Tibial artery (tissue), 4 donors: ENCODE measurements at regions not wholly inside any gene's neighbourhood (a gene's known extent, or its start where the extent isn't known, plus 50 kb on each side); places are given as distances from the start of the nearest gene placed in this dataset.

Experiments used
- DNase-seq, 2 donors: peaks; one replicate each; pipeline ENCODE4 v3.0.0-alpha.2; 2019
- H3K27ac ChIP-seq, 2 donors: fragments of 200-600 bp; sonication (generic) in 1 of 2; 1 replicate in 1 of 2; 2 replicates in 1 of 2; pipeline ENCODE4 v1.5.1; 2018 to 2019; ENCODE audit warnings: mild to moderate bottlenecking in 1 of 2
- H3K27me3 ChIP-seq, 2 donors: fragments of 200-600 bp; sonication (generic) in 1 of 2; one replicate each; pipeline versions ENCODE4 v1.5.1 to v1.6.0; 2016 to 2019
- H3K36me3 ChIP-seq, 3 donors: fragments of 200-600 bp; sonication (generic) in 2 of 3; one replicate each; pipeline ENCODE4 v1.5.1; 2016 to 2019; ENCODE audit warnings: mild to moderate bottlenecking in 2 of 3
- H3K4me1 ChIP-seq, 4 donors: fragments of 200-600 bp; sonication (generic) in 2 of 4; 1 replicate in 3 of 4; 2 replicates in 1 of 4; pipeline ENCODE4 v1.5.1; 2016 to 2019
- H3K4me3 ChIP-seq, 2 donors: fragments of 200-600 bp; sonication (generic) in 1 of 2; 1 replicate in 1 of 2; 2 replicates in 1 of 2; pipeline ENCODE4 v1.5.1; 2018 to 2019; ENCODE audit warnings: mild to moderate bottlenecking in 2 of 2
- H3K9me3 ChIP-seq, 3 donors: fragments of 200-600 bp; sonication (generic) in 1 of 3; one replicate each; pipeline ENCODE4 v1.5.1; 2016 to 2019
- CTCF ChIP-seq, 2 experiments: fragments of 200-600 bp in 1 of 2; fragments of 450-650 bp in 1 of 2; IDR thresholded peaks; one replicate each; pipeline ENCODE4 v1.5.1; 2017 to 2019; ENCODE audit warnings: antibody characterized with exemption in 2 of 2, mild to moderate bottlenecking in 1 of 2, moderate library complexity in 1 of 2
- intact Hi-C: fragments of 100-400 bp; cut with DNase I; formaldehyde crosslinking; loops from one replicate; pipeline ENCODE4 v1.15.0; 2023; ENCODE audit warnings: low total_unique reads

GRCh38 chr13:63972328-63972727 is 2556.7 kb upstream of the PCDH20 start:
- Histone ChIP-seq H3K27ac (no peak overlapping the region), H3K4me1 (no peaks in the 10 kb centered on the region), H3K9me3 (no peaks in the 10 kb centered on the region), H3K27me3 (no peaks in the 10 kb centered on the region), H3K4me3 (no peak overlapping the region), H3K36me3 (no peaks in the 10 kb centered on the region)
- no peak for TF ChIP-seq CTCF (IDR thresholded peaks at IDR 0.05)
- DNase-seq, result no peak
- intact Hi-C loops, result no loop called here

- Histone ChIP-seq H3K4me3 (no peak overlapping the region), H3K27me3 (no peaks in the 10 kb centered on the region), H3K36me3 (no peaks in the 10 kb centered on the region), H3K27ac (no peak overlapping the region), H3K9me3 (no peaks in the 10 kb centered on the region), H3K4me1 (no peaks in the 10 kb centered on the region)
- intact Hi-C loops, result no loop called here
- no peak for TF ChIP-seq CTCF (IDR thresholded peaks at IDR 0.05)
- no peak for DNase-seq
These were observed 2539.0 kb upstream of the PCDH20 start for GRCh38 chr13:63954683-63955082.

GRCh38 chr13:63948045-63948444 is 2532.4 kb upstream of the PCDH20 start:
- no peak overlapping the region for H3K27ac ChIP-seq
- no peak for DNase-seq
- intact Hi-C loops, result no loop called here
- H3K9me3 ChIP-seq, result no peaks in the 10 kb centered on the region
- no peak for TF ChIP-seq CTCF (IDR thresholded peaks at IDR 0.05)
- no peaks in the 10 kb centered on the region for H3K27me3 ChIP-seq
- no peaks in the 10 kb centered on the region for H3K4me1 ChIP-seq
- H3K36me3 ChIP-seq, result no peaks in the 10 kb centered on the region
- H3K4me3 ChIP-seq, result no peak overlapping the region

- H3K27ac ChIP-seq, result no peak overlapping the region
- H3K27me3 ChIP-seq, result no peaks in the 10 kb centered on the region
- no peak for TF ChIP-seq CTCF (IDR thresholded peaks at IDR 0.05)
- no peaks in the 10 kb centered on the region for H3K4me1 ChIP-seq
- intact Hi-C loops, result no loop called here
- H3K9me3 ChIP-seq, result no peaks in the 10 kb centered on the region
- H3K4me3 ChIP-seq, result no peak overlapping the region
- H3K36me3 ChIP-seq, result no peaks in the 10 kb centered on the region
- no peak for DNase-seq
These were observed 2529.3 kb upstream of the PCDH20 start for GRCh38 chr13:63944911-63945310.

- intact Hi-C loops, result no loop called here
These were observed 2526.7 kb upstream of the PCDH20 start for GRCh38 chr13:63942372-63942771.

More at GRCh38 chr13:63942372-63942771, 2526.7 kb upstream of the PCDH20 start:
- H3K27ac ChIP-seq, result no peak overlapping the region
- H3K4me3 ChIP-seq, result no peak overlapping the region
- H3K27me3 ChIP-seq, result no peaks in the 10 kb centered on the region
- no peaks in the 10 kb centered on the region for H3K4me1 ChIP-seq
- no peaks in the 10 kb centered on the region for H3K9me3 ChIP-seq
- DNase-seq, result no peak
- no peak for TF ChIP-seq CTCF (IDR thresholded peaks at IDR 0.05)
- no peaks in the 10 kb centered on the region for H3K36me3 ChIP-seq
